ENCODE measurements at regions not wholly inside any gene's neighbourhood (a gene's known extent, or its start where the extent isn't known, plus 50 kb on each side); places are given as distances from the start of the nearest gene placed in this dataset.

DNA sequence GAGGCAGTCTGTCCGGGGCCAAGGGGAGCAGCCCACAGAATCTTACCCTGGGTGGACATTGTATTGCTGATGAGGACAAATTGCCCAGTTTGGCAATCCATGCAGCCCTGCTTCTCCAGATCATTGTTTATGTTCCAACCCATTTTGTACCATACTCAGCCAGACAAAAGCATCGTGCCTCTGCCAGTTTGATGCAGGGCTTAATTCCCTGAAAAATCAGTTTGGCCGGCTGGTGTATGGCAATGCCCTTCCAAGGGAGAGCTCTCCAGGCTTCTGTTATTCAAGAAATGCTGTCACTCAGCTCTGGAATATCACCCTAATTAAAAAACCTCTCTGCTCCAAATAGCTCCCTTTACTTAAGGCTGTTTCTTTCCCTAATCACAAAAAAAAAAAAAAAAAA lies 697.7 kb downstream of the TBC1D22A start:
- TF ChIP-seq CTCF (IDR thresholded peaks at IDR 0.05): no peak
- TF ChIP-seq POLR2A (IDR thresholded peaks at IDR 0.05): no peak
- no peak for TF ChIP-seq EP300 (IDR thresholded peaks at IDR 0.05)
